ENCODE measurements at regions not wholly inside any gene's neighbourhood (a gene's known extent, or its start where the extent isn't known, plus 50 kb on each side); places are given as distances from the start of the nearest gene placed in this dataset.
"Not testable (repeated sequence)": the region's sequence is repeated elsewhere in the genome, so short reads cannot be mapped to it uniquely, and the experiment has no call there.

GRCh38 chr1:224028802-224029201 lies 85.1 kb upstream of the FBXO28 start:
- not testable (repeated sequence) for TF ChIP-seq CTCF (IDR thresholded peaks at IDR 0.05 in 4 of 5, conservative IDR thresholded peaks at IDR 0.05 in 1 of 5); POLR2A (IDR thresholded peaks at IDR 0.05)

Measured in gastrocnemius medialis (tissue), 4 donors.